ENCODE measurements at regions not wholly inside any gene's neighbourhood (a gene's known extent, or its start where the extent isn't known, plus 50 kb on each side); places are given as distances from the start of the nearest gene placed in this dataset.

DNA sequence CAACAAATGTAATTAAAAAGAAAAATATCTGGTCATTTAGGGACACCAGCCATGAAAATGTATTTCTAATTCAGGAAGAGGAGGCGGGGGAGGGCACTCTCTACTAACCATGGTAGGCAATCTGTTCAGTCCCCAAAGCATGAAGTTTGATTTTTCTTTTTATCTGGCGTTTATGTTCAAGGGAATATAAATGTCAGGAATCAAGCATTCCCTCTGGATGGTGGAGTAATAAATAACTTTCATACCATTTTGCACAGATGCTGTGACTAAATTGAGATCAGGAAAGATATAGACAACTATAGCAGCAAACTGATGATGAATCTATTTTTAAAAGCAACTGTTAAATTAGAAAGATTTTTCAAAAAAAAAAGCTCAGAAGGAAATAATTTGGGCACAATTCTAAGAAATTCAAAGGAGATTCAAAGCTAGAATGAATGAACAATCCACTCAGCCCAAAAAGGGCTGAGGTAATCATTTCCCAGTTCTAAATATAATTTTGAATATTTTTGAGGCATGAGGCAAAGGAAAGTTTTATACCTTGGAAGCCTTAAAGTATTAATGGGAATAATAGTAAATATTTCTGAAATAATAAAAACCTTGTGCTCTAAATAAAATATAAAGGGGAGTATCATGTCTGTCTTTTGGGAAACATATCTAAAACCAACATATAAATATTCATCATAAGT lies 146.4 kb upstream of the POU2AF2 start:
- no peaks in the 10 kb centered on the region for H3K9me3 Mint-ChIP-seq
- peaks cover 7% of the 10 kb centered on the region for H3K27me3 Mint-ChIP-seq
- H3K4me3 Mint-ChIP-seq = no peak overlapping the region
- CTCF ChIA-PET = no interaction called here
- POLR2A ChIA-PET = no interaction called here
- no peak for DNase-seq
- H3K27ac Mint-ChIP-seq = no peak overlapping the region
- H3K4me1 Mint-ChIP-seq = no peaks in the 10 kb centered on the region
- no peaks in the 10 kb centered on the region for H3K36me3 Mint-ChIP-seq (ENCODE audit: low read depth)

DNA sequence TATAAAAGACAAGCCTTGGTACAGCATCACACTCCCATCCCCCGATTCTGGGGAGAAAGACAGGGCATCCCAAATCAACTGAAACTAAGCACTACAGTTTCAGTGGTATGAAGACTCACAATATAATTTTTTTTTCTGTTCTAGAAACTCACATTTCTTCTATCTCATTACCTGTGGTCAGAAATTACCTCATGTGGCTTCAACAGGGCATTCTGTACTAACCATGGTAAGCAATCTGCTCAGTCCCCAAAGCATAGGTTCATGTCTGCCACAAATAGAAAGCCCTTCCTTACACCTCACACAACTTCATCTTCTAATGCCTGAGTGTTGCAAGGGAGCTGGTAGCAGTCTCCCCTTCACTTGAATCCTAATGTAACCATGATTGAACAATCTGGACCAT lies 147.4 kb upstream of the POU2AF2 start:
- Mint-ChIP-seq H3K27me3 (peaks cover 7% of the 10 kb centered on the region), H3K4me3 (no peak overlapping the region), H3K27ac (no peak overlapping the region), H3K36me3 (ENCODE audit: low read depth) (no peaks in the 10 kb centered on the region), H3K4me1 (no peaks in the 10 kb centered on the region), H3K9me3 (no peaks in the 10 kb centered on the region)
- POLR2A ChIA-PET = no interaction called here
- CTCF ChIA-PET = no interaction called here
- DNase-seq = no peak

DNA sequence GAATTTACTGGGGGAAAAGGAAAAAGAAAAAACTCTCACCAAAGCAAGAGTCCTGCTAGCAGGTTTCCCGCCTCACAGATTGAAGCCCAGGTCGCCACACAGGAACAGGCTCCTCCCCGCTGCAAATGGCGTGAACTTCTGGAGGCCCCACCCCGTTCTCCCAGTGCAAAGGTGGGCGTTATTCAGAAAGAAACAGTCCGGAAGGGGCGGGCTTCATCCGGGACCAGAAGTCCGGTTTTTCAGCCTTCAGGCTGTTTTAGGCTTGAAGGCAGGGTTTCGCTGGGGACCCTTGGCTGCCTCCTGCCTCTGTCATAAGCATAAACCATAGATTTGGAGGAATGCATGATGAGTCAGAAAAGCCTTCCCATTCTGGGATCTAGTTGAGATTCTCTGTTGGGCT lies 148.3 kb upstream of the POU2AF2 start:
- Mint-ChIP-seq H3K27ac (no peak overlapping the region), H3K27me3 (peaks cover 5% of the 10 kb centered on the region)

DNA sequence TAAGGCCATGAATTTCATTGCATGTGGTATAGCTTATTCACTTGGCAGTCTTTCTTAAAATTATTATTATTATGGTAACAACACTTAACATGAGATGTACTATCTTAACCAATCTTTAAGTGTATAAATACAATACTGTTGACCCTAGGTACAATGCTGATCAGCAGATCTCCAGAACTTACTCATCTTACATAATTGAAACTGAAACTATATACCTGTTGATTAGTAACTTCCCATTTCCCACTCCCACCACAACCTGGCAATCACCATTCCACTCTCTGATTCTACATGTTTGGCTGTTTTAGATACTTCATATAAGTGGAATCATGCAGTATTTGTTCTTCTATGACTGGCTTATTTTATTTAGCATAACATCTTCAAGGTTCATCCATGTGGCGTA lies 150.2 kb upstream of the POU2AF2 start:
- DNase-seq = no peak
- POLR2A ChIA-PET = no interaction called here

More for the DNA sequence above, 148.3 kb upstream of the POU2AF2 start:
- Mint-ChIP-seq H3K4me3 (no peak overlapping the region), H3K4me1 (no peaks in the 10 kb centered on the region), H3K9me3 (no peaks in the 10 kb centered on the region), H3K36me3 (ENCODE audit: low read depth) (no peaks in the 10 kb centered on the region)
- CTCF ChIA-PET = interaction anchor here (0.7 kb wide), 1 partner anchor 194 kb away, joined by 3 read pairs; no protein-coding TSS in a partner anchor
- DNase-seq = no peak
- POLR2A ChIA-PET = no interaction called here

DNA sequence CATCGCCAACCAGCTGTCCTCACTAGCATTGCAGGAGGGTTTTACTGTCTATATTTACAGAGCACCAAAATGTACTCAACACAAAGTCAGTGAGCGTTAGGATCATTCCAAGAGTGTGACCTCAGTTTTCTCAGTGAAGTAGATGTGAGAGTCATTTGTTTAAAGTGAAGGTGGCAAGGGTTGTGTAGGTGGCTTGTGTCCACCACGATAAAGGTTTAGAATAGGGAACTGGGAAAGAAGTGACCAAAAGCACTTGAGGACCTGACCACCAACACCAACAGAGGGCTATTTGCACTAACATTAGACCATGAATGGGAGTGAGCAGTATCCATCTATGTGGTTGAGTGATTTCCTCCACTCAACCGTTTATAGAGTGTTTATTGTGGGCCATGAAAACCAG lies 152.5 kb upstream of the POU2AF2 start:
- Mint-ChIP-seq H3K4me1 (no peaks in the 10 kb centered on the region), H3K9me3 (no peaks in the 10 kb centered on the region)
- no peak for DNase-seq

More for the DNA sequence above, 150.2 kb upstream of the POU2AF2 start:
- Mint-ChIP-seq H3K9me3 (no peaks in the 10 kb centered on the region), H3K27ac (no peak overlapping the region), H3K27me3 (peaks cover 3% of the 10 kb centered on the region), H3K4me1 (no peaks in the 10 kb centered on the region), H3K36me3 (ENCODE audit: low read depth) (no peaks in the 10 kb centered on the region), H3K4me3 (no peak overlapping the region)
- CTCF ChIA-PET = no interaction called here

DNA sequence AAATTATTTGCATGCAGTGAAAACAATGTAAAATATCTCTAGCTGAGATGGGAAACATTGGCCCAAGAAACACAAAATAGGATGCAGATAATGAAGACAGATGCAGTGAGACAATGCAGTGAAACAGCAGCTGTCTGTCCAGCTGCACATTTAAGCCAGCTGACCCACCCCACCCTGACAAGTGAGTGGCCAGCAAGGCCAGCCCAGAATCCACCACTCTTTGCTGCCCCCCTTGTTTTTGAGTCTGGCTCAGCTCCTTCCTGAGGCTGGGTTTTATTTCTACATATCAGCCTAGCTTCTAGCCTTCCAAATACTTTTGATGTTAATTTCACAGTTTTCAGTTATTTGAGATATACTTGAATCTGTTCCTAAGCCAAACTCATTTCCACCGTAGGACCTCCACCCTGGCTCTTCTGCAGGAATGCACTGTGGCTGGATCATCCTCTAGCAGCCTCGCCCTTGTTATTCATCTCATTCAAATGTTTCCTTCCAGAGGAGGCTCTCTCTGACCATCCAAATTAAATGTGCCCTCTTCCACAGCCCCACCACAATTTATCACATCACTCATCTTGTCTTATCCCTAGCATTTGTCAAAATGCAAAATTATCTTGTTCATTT lies 154.1 kb upstream of the POU2AF2 start:
- DNase-seq = no peak
- Mint-ChIP-seq H3K27ac (no peak overlapping the region), H3K9me3 (no peaks in the 10 kb centered on the region), H3K27me3 (peaks cover 9% of the 10 kb centered on the region), H3K4me3 (no peak overlapping the region), H3K4me1 (no peaks in the 10 kb centered on the region), H3K36me3 (ENCODE audit: low read depth) (no peaks in the 10 kb centered on the region)
- ChIA-PET POLR2A (no interaction called here), CTCF (no interaction called here)

More for the DNA sequence above, 152.5 kb upstream of the POU2AF2 start:
- Mint-ChIP-seq H3K27me3 (peaks cover 9% of the 10 kb centered on the region), H3K36me3 (ENCODE audit: low read depth) (no peaks in the 10 kb centered on the region), H3K4me3 (no peak overlapping the region), H3K27ac (no peak overlapping the region)
- POLR2A ChIA-PET = no interaction called here
- CTCF ChIA-PET = no interaction called here

DNA sequence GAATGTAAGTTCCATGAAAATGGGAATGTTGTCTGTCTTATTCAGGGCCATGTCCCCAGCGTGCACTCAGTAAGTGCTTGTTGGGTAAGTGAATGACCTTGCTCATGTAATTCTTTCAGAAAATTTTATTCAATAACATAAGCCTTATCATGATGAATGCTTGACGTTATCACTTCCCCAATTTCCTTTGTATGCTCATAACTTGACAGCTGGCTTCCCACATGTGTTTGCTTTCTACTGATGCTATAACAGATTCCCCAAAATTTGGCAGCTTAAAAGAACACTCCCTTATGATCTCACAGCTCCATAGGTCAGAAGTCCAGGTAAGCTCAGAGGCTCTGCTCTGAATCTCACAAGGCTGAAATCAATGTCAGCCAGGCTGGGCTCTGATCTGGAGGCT lies 155.8 kb upstream of the POU2AF2 start:
- H3K27ac Mint-ChIP-seq = no peak overlapping the region
- no peak for DNase-seq
- peaks cover 9% of the 10 kb centered on the region for H3K27me3 Mint-ChIP-seq
- no peak overlapping the region for H3K4me3 Mint-ChIP-seq
- ChIA-PET CTCF (no interaction called here), POLR2A (no interaction called here)
- no peaks in the 10 kb centered on the region for H3K36me3 Mint-ChIP-seq (ENCODE audit: low read depth)
- no peaks in the 10 kb centered on the region for H3K4me1 Mint-ChIP-seq
- no peaks in the 10 kb centered on the region for H3K9me3 Mint-ChIP-seq

DNA sequence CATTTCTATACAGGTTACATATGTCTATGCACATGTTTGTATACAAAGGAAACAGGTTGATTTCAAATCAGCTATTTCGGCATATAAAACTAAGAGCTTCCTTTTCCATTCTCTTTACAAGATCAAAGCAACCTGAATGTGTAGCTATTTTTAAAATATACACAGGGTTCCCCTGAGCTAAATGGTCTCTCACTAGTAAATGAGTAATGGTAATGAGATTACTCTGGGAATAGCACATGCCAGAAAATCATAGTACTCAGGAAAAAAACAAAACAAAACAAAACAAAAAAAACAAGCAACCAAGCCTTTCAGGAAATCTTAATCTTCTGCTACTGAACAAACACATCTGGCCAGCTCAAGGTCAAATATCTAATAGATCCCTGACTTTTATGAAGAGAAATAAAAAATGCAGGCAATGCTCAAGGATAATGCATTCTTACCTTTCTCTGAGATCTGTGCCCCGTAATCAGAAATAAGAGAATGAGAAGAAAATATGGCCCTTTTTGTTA lies 156.6 kb upstream of the POU2AF2 start:
- Mint-ChIP-seq H3K4me1 (no peaks in the 10 kb centered on the region), H3K4me3 (no peak overlapping the region), H3K36me3 (ENCODE audit: low read depth) (no peaks in the 10 kb centered on the region), H3K27me3 (peaks cover 9% of the 10 kb centered on the region), H3K9me3 (no peaks in the 10 kb centered on the region), H3K27ac (no peak overlapping the region)
- ChIA-PET CTCF (no interaction called here), POLR2A (no interaction called here)
- no peak for DNase-seq

DNA sequence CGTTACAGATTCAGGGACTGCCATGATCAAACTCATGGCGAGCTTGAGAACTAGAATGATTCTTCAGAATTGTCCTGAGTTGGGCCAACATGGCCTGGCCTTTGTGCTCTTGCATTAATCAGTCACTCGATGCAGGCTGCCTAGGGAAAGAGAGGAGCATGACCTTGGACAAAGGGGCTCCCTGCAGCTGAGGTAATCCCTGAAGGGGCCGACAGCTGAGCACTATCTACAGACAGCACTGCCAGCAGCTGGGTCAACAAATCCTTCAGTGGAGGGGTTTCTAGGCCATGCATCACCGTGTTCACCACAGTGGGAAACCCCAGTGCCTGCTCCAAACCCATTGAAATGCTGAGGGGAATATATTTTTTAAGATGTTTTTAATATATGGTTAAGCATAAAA lies 159.5 kb upstream of the POU2AF2 start:
- Mint-ChIP-seq H3K27ac (no peak overlapping the region), H3K4me1 (no peaks in the 10 kb centered on the region), H3K36me3 (ENCODE audit: low read depth) (no peaks in the 10 kb centered on the region), H3K27me3 (peaks cover 6% of the 10 kb centered on the region), H3K9me3 (no peaks in the 10 kb centered on the region), H3K4me3 (no peak overlapping the region)
- POLR2A ChIA-PET = no interaction called here
- CTCF ChIA-PET = interaction anchor here (0.6 kb wide), 1 partner anchor 13 kb away, joined by 3 read pairs; no protein-coding TSS in a partner anchor
- DNase-seq = no peak

DNA sequence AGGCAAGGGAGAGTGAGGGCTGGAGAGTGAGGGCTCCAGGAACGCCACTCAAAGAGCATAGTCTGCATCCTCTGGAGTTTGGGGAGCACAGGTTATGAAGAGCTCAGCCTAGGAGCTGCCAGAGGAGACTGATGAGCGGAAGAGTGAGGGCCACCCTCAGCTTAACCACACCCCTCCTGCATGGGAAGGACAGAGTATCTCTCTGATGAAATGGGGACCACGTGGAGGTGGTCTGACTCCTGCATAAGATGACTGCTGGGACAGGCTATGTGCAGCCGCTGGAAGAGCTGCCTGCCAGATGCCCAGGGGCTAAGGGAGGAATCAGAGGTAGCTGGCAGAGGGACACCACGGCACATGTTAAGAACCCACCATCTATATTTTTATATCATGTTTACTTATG lies 162.9 kb upstream of the POU2AF2 start:
- Mint-ChIP-seq H3K36me3 (ENCODE audit: low read depth) (no peaks in the 10 kb centered on the region), H3K4me3 (no peak overlapping the region), H3K27me3 (no peaks in the 10 kb centered on the region), H3K9me3 (no peaks in the 10 kb centered on the region), H3K27ac (no peak overlapping the region), H3K4me1 (no peaks in the 10 kb centered on the region)
- no peak for DNase-seq
- POLR2A ChIA-PET = no interaction called here
- CTCF ChIA-PET = interaction anchor here (0.7 kb wide), 1 partner anchor 42 kb away, joined by 3 read pairs; no protein-coding TSS in a partner anchor

DNA sequence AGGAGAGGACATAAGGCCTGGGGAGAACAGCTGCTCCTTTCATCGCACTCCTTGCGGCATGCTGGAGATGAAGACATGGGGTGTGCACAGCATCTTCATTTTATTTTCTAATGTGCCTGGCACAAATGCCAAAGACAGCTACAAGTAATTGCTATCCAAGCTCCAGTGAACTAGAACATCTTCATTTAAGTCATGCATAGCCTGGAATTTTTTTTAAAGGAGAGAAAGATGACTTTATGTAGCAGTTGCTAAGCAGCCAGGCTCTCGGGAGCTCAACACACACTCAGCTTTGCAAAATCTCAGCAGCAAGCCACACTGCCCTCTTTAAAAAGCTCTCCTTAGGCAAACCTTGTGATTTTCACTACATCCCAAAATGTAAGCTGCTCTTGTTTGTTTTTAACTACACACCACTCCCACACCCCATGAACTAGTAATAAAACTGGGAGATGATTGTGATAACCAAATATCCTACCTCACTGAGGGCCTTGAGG lies 164.5 kb upstream of the POU2AF2 start:
- ChIA-PET POLR2A (no interaction called here), CTCF (no interaction called here)
- no peak for DNase-seq
- no peaks in the 10 kb centered on the region for H3K4me1 Mint-ChIP-seq
- no peaks in the 10 kb centered on the region for H3K9me3 Mint-ChIP-seq
- H3K27me3 Mint-ChIP-seq = no peaks in the 10 kb centered on the region
- H3K27ac Mint-ChIP-seq = no peak overlapping the region
- no peaks in the 10 kb centered on the region for H3K36me3 Mint-ChIP-seq (ENCODE audit: low read depth)
- no peak overlapping the region for H3K4me3 Mint-ChIP-seq

DNA sequence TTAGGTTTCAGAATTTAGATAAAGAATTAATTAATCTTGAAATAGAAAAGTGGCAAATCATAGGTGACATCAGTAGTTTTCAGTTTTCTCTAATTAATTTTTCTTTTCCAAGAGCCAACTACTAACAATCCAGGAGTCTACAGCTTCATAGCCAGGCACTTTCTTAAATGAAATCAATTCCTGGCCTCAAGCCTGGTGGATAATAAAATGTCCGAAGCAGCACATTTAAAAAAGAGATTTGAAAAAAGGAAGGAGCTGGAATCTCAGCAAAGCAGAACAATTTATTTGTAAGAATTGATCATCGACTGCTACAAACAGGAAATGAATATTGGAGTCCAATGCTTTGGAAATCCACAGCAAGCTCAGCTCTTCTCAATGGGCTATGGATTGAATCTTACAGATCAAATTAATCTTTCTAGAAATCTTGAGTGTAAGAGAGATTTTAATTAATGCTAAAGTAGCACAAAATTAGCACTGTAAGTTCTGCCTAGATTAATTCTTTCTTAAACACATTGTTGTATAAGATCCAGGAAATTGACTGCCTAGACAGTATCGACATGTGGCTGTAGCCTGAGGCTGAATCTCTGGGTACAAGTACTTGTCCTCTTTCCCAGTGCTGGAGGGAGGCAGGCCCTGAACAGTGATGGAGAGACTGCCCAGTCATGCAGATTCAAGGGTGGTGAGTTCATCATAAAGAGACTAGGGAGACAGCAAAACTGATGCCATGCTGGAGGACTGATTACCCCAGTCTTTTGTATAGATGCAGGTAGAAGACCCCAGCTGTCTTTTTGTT lies 167.8 kb upstream of the POU2AF2 start:
- H3K27ac Mint-ChIP-seq = no peak overlapping the region
- no peaks in the 10 kb centered on the region for H3K27me3 Mint-ChIP-seq
- CTCF ChIA-PET = no interaction called here
- H3K9me3 Mint-ChIP-seq = no peaks in the 10 kb centered on the region
- no peaks in the 10 kb centered on the region for H3K4me1 Mint-ChIP-seq
- POLR2A ChIA-PET = no interaction called here
- no peaks in the 10 kb centered on the region for H3K36me3 Mint-ChIP-seq (ENCODE audit: low read depth)
- H3K4me3 Mint-ChIP-seq = no peak overlapping the region
- DNase-seq = no peak

DNA sequence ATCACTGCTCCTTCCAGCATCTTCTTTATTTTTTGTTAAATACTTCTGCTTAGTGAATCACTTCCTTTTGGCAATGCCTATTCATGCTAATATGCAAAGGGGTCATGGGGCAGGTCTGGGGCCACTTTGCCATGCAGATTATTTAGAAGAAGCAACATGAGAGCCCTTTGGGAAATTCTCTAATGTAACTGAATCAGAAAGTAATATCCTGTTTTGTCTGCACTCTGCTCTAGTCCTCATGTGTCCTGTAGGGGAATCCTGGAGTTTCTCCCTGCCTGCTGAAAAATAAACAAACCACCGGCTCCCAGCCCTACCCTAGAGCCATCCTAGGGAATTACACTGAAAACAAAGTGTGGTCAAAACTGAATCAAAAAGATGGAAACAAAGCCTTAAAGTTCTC lies 176.5 kb upstream of the POU2AF2 start:
- Mint-ChIP-seq H3K4me3 (no peak overlapping the region), H3K27ac (no peak overlapping the region), H3K4me1 (no peaks in the 10 kb centered on the region), H3K9me3 (peaks cover 3% of the 10 kb centered on the region), H3K27me3 (peaks cover 3% of the 10 kb centered on the region), H3K36me3 (ENCODE audit: low read depth) (no peaks in the 10 kb centered on the region)
- ChIA-PET POLR2A (no interaction called here), CTCF (no interaction called here)
- no peak for DNase-seq

Data from activated CD4-positive, alpha-beta memory T cell treated with anti-CD3 and anti-CD28 coated beads, Interleukin-2, amount 10 ng/mL, durations not matched to agents 7 days and 5 days (primary cell).